Neural progenitor cell (in vitro differentiated cells): ENCODE measurements at regions not wholly inside any gene's neighbourhood (a gene's known extent, or its start where the extent isn't known, plus 50 kb on each side); places are given as distances from the start of the nearest gene placed in this dataset.
A peak's percentile ranks its signal among the peaks of the same experiment; 100 is the strongest.

ENCODE experiments used
- DNase-seq: peaks from one replicate; pipeline ENCODE4 v3.0.0-alpha.2; 2016; ENCODE audit warnings: low spot score
- H2AFZ ChIP-seq: fragments of 200-600 bp; sonication (generic); replicated peaks from 2 replicates; pipeline ENCODE4 v1.6.1; 2016; ENCODE audit warnings: antibody characterized with exemption
- H3F3A ChIP-seq: fragments of 200-600 bp; sonication (generic); 2 replicates; pipeline ENCODE4 v1.6.1; 2016; ENCODE audit warnings: antibody characterized with exemption, low read depth
- H3K27ac ChIP-seq: fragments of 200-600 bp; sonication (generic); 2 replicates; pipeline ENCODE4 v1.5.1; 2016; ENCODE audit warnings: mild to moderate bottlenecking
- H3K27me3 ChIP-seq: fragments of 200-600 bp; sonication (generic); 2 replicates; pipeline ENCODE4 v1.6.1; 2016; ENCODE audit warnings: mild to moderate bottlenecking, moderate library complexity
- H3K36me3 ChIP-seq: fragments of 200-600 bp; sonication (generic); 2 replicates; pipeline ENCODE4 v1.5.1; 2016
- H3K4me1 ChIP-seq: fragments of 200-600 bp; sonication (generic); 2 replicates; pipeline ENCODE4 v1.6.1; 2016; ENCODE audit warnings: mixed run types
- H3K4me2 ChIP-seq: fragments of 200-600 bp; sonication (generic); 2 replicates; pipeline ENCODE4 v1.6.1; 2016
- H3K4me3 ChIP-seq: fragments of 200-600 bp; sonication (generic); 2 replicates; pipeline ENCODE4 v1.5.1; 2016
- H3K79me2 ChIP-seq: fragments of 200-600 bp; sonication (generic); 2 replicates; pipeline ENCODE4 v1.6.1; 2016; ENCODE audit warnings: low read depth
- H3K9ac ChIP-seq: fragments of 200-600 bp; sonication (generic); 2 replicates; pipeline ENCODE4 v1.6.1; 2016
- H3K9me3 ChIP-seq: fragments of 200-600 bp; sonication (generic); 2 replicates; pipeline ENCODE4 v1.5.1; 2016; ENCODE audit warnings: low read depth
- H4K20me1 ChIP-seq: fragments of 200-600 bp; sonication (generic); 2 replicates; pipeline ENCODE4 v1.6.1; 2016; ENCODE audit warnings: low read depth
- H3K27ac Mint-ChIP-seq: 3 replicates; pipeline ENCODE4 v1.8.0; 2021; ENCODE audit warnings: mixed read lengths
- H3K27me3 Mint-ChIP-seq: 2 replicates; pipeline ENCODE4 v1.8.0; 2022; ENCODE audit warnings: low read depth, mild to moderate bottlenecking, inconsistent platforms, moderate library complexity, mixed read lengths; ENCODE audit not compliant: insufficient read depth
- H3K36me3 Mint-ChIP-seq: 3 replicates; pipeline ENCODE4 v1.8.0; 2021; ENCODE audit warnings: mixed read lengths
- H3K4me1 Mint-ChIP-seq: 3 replicates; pipeline ENCODE4 v1.8.0; 2021; ENCODE audit warnings: mixed read lengths
- H3K4me3 Mint-ChIP-seq: 3 replicates; pipeline ENCODE4 v1.8.0; 2021; ENCODE audit warnings: mild to moderate bottlenecking, moderate library complexity, mixed read lengths
- H3K9me3 Mint-ChIP-seq: 3 replicates; pipeline ENCODE4 v1.8.0; 2020; ENCODE audit warnings: mixed read lengths
- EZH2 ChIP-seq: fragments of 200-600 bp; sonication (generic); IDR thresholded peaks from 2 replicates; pipeline ENCODE4 v1.6.1; 2017; ENCODE audit warnings: antibody characterized with exemption, mild to moderate bottlenecking, moderate library complexity
- EZH2phosphoT487 ChIP-seq: fragments of 200-600 bp; sonication (generic); IDR thresholded peaks from 2 replicates; pipeline ENCODE4 v1.6.1; 2017; ENCODE audit warnings: antibody characterized with exemption
- TF ChIP-seq, protein P1 (sequence below): fragments of 200-600 bp; sonication (generic); IDR thresholded peaks from 2 replicates; pipeline ENCODE4 v1.5.1; 2017; ENCODE audit warnings: antibody characterized with exemption, mild to moderate bottlenecking

DNA sequence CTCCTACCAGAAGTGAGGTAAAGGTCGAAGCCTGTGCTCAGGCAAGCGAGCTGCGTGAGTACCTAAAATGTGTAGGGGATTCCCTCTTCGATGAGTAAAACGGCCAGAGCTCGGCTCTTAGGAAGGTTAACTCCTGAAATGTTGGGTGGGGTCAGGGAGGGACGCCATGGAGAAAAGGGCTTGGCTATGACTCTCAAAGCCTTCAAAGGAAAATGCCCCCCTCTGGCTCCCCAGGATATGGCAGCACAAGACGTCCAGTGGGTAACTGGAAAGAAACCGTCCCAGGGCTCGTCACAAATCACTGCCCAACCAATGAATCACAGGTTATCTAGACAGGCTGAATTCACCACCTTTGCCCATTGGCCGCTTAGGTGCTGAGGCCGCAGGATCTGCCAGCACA, 58.0 kb downstream of the CALML3 start:
- peak overlapping the region; percentile 46 for H2AFZ ChIP-seq
- no peaks in the 10 kb centered on the region for H3K36me3 ChIP-seq
- Mint-ChIP-seq H3K4me1 (peaks cover 52% of the 10 kb centered on the region), H3K27me3 (peaks cover 8% of the 10 kb centered on the region), H3K9me3 (peaks cover 13% of the 10 kb centered on the region), H3K36me3 (peaks cover 7% of the 10 kb centered on the region), H3K27ac (peak overlapping the region; percentile 37), H3K4me3 (no peak overlapping the region)
- H3K27me3 ChIP-seq = no peaks in the 10 kb centered on the region
- H3K9me3 ChIP-seq = no peaks in the 10 kb centered on the region
- H3K27ac ChIP-seq = peak overlapping the region; percentile 75
- TF ChIP-seq EZH2 = no peak
- TF ChIP-seq, protein P1, sequence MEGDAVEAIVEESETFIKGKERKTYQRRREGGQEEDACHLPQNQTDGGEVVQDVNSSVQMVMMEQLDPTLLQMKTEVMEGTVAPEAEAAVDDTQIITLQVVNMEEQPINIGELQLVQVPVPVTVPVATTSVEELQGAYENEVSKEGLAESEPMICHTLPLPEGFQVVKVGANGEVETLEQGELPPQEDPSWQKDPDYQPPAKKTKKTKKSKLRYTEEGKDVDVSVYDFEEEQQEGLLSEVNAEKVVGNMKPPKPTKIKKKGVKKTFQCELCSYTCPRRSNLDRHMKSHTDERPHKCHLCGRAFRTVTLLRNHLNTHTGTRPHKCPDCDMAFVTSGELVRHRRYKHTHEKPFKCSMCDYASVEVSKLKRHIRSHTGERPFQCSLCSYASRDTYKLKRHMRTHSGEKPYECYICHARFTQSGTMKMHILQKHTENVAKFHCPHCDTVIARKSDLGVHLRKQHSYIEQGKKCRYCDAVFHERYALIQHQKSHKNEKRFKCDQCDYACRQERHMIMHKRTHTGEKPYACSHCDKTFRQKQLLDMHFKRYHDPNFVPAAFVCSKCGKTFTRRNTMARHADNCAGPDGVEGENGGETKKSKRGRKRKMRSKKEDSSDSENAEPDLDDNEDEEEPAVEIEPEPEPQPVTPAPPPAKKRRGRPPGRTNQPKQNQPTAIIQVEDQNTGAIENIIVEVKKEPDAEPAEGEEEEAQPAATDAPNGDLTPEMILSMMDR = peak; percentile 33
- H3K79me2 ChIP-seq = no peaks in the 10 kb centered on the region
- peak; percentile 48 for DNase-seq
- H3K4me3 ChIP-seq = no peak overlapping the region
- H3K4me2 ChIP-seq = peak overlapping the region; percentile 65
- H3K4me1 ChIP-seq = peaks cover 55% of the 10 kb centered on the region
- H4K20me1 ChIP-seq = no peaks in the 10 kb centered on the region
- no peak overlapping the region for H3K9ac ChIP-seq
- H3F3A ChIP-seq = peaks cover 25% of the 10 kb centered on the region

DNA sequence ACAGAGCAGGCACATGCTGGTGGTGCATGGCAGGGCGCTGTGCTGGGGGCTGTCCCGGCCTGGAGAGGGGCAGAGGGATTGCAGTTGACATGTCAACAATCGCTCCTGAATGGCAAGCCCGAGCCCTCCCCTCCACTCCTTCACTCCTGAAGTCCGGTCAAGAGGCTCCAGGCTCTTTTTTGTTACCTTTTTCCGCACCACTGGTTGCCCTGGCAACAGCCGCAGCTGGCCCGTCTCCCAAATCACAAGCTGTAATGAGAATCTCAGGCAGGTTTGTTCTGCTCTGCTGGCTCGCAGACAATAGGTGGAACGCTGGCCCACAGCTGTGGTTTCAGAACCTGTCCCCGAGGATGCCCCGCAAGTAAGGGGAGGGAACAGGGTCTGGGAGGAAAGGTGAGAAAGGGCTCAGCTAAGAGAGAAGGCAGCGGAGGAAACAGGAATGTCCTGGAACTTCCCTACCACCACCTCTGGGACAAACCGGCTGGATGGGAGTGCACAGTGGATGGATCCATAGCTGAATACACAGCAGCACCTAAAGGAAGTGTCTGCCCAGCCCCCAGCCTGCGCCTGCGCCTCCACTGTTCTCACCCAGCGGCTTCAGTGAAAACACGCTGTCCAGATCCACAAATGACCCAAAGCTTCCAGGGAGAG, 58.9 kb downstream of the CALML3 start:
- Mint-ChIP-seq H3K4me3 (peak overlapping the region; percentile 72), H3K27me3 (peaks cover 6% of the 10 kb centered on the region), H3K9me3 (peaks cover 13% of the 10 kb centered on the region), H3K4me1 (peaks cover 57% of the 10 kb centered on the region), H3K36me3 (peaks cover 7% of the 10 kb centered on the region), H3K27ac (peak overlapping the region; percentile 98)
- no peak for TF ChIP-seq EZH2
- TF ChIP-seq, protein P1 = no peak
- no peak for TF ChIP-seq EZH2phosphoT487
- Histone ChIP-seq H3K79me2 (no peaks in the 10 kb centered on the region), H3K36me3 (no peaks in the 10 kb centered on the region), H2AFZ (no peak overlapping the region), H3F3A (peaks cover 25% of the 10 kb centered on the region), H3K27ac (peak overlapping the region; percentile 89), H3K9me3 (no peaks in the 10 kb centered on the region), H3K4me1 (peaks cover 55% of the 10 kb centered on the region), H3K4me3 (peak overlapping the region; percentile 19), H3K9ac (no peak overlapping the region), H3K27me3 (no peaks in the 10 kb centered on the region), H4K20me1 (no peaks in the 10 kb centered on the region), H3K4me2 (peak overlapping the region; percentile 65)
- DNase-seq = peak; percentile 97

DNA sequence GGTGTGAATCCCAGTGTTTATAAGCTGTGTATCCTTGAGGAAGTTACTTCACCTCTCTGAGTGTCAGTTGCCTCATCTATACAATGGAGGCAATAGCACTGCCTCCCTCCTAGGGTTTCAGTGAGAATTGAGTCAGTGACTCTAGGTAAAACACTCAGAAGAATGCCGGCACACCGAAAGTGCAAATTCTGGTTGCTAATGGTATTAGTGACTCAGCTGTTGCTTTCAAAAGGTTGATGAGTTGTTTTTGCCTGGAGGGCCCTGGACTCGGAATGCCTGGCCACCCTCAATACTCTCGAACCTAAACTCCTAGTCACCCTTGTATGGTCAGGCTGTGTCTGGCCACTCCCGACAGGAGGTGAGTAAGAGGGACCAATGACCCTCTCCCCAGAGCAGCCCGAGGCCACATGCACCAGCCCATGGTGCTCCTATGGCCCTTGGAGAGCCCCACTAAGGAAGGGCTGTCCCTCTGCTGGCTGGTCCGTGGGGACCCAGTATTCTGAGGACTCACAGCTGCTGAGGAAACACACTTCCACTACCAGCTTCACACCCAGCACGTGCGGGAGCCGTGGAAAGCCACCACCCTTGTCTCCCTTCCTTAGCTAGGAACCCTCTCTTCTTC, 60.2 kb downstream of the CALML3 start:
- Histone ChIP-seq H2AFZ (peak overlapping the region; percentile 18), H3F3A (peaks cover 25% of the 10 kb centered on the region), H4K20me1 (no peaks in the 10 kb centered on the region), H3K4me2 (no peak overlapping the region), H3K79me2 (no peaks in the 10 kb centered on the region), H3K4me1 (peaks cover 60% of the 10 kb centered on the region), H3K27ac (no peak overlapping the region), H3K4me3 (no peak overlapping the region), H3K9ac (no peak overlapping the region), H3K9me3 (no peaks in the 10 kb centered on the region), H3K27me3 (no peaks in the 10 kb centered on the region), H3K36me3 (no peaks in the 10 kb centered on the region)
- no peak for TF ChIP-seq EZH2
- TF ChIP-seq, protein P1 = no peak
- TF ChIP-seq EZH2phosphoT487 = no peak
- DNase-seq = no peak
- peaks cover 6% of the 10 kb centered on the region for H3K27me3 Mint-ChIP-seq
- H3K27ac Mint-ChIP-seq = peak overlapping the region; percentile 42
- no peak overlapping the region for H3K4me3 Mint-ChIP-seq
- peaks cover 65% of the 10 kb centered on the region for H3K4me1 Mint-ChIP-seq
- H3K9me3 Mint-ChIP-seq = peaks cover 11% of the 10 kb centered on the region
- peaks cover 7% of the 10 kb centered on the region for H3K36me3 Mint-ChIP-seq
